ENCODE measurements at regions not wholly inside any gene's neighbourhood (a gene's known extent, or its start where the extent isn't known, plus 50 kb on each side); places are given as distances from the start of the nearest gene placed in this dataset.

DNA sequence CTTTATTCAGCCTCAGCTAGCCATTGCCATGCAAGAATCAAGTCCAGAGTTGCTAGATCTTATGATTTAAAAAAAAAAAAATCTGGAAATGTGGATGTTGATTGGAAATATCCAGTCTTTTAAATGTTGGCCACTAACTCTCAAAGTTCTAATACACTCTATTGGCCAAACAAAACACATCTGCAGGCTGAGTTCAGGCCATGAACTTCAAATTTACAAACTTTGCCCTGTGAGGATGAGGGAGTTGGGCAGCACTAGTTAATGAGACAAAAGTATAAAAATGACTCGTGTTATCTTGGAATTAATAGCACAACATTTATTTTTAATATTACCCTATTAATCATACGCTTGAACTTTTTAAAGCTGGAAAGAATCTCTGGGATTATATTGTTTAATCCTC lies 432.3 kb downstream of the PLPP3 start:
- intact Hi-C loops (cut with DNase I): no loop called here
- no peak for TF ChIP-seq POLR2A (IDR thresholded peaks at IDR 0.05)
- TF ChIP-seq, protein P1, sequence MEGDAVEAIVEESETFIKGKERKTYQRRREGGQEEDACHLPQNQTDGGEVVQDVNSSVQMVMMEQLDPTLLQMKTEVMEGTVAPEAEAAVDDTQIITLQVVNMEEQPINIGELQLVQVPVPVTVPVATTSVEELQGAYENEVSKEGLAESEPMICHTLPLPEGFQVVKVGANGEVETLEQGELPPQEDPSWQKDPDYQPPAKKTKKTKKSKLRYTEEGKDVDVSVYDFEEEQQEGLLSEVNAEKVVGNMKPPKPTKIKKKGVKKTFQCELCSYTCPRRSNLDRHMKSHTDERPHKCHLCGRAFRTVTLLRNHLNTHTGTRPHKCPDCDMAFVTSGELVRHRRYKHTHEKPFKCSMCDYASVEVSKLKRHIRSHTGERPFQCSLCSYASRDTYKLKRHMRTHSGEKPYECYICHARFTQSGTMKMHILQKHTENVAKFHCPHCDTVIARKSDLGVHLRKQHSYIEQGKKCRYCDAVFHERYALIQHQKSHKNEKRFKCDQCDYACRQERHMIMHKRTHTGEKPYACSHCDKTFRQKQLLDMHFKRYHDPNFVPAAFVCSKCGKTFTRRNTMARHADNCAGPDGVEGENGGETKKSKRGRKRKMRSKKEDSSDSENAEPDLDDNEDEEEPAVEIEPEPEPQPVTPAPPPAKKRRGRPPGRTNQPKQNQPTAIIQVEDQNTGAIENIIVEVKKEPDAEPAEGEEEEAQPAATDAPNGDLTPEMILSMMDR (IDR thresholded peaks at IDR 0.05): no peak
- no peak overlapping the region for H3K4me3 ChIP-seq

DNA sequence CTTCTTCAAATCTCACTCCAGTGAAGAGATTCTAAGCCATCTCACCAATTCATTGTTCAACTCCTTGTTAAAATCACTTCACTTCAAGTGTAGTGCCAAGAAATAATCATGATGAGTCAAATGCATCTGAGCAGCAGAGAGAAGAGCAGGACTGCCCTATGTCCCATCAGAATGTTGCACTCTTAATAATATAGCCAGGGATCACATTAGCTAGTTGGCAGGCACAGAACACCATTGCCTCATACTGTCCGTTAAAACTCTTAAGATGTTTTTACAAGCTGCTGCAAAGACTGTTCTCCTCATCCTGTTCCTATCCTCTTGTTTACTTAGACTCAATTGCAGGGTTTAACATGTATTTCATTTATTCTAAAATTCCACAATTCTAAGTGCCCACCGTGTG lies 432.9 kb downstream of the PLPP3 start:
- WGBS, 2 donors: 33 to 39% methylated on average over 2 of the region's 2 CpGs
- Histone ChIP-seq H3K27ac (peak overlapping the region in 3 of 4 donors; percentile 28 to 78 (median 28)), H3K9me3 (no peaks in the 10 kb centered on the region), H3K36me3 (no peaks in the 10 kb centered on the region), H3K4me3 (no peak overlapping the region), H3K4me1 (peaks cover 0 to 21% (median 0%) of the 10 kb centered on the region in 3 donors), H3K27me3 (no peaks in the 10 kb centered on the region)
- intact Hi-C loops (cut with DNase I): no loop called here
- DNase-seq: no peak
- TF ChIP-seq, protein P1 (IDR thresholded peaks at IDR 0.05): no peak
- TF ChIP-seq POLR2A (IDR thresholded peaks at IDR 0.05): no peak

More for the DNA sequence above, 432.3 kb downstream of the PLPP3 start:
- no peak for DNase-seq
- Histone ChIP-seq H3K9me3 (no peaks in the 10 kb centered on the region), H3K36me3 (no peaks in the 10 kb centered on the region), H3K27ac (peak overlapping the region in 3 of 4 donors; percentile 9 to 78 (median 28)), H3K27me3 (no peaks in the 10 kb centered on the region), H3K4me1 (peaks cover 0 to 21% (median 0%) of the 10 kb centered on the region in 3 donors)
- 35 to 55% methylated on average over 2 of the region's 2 CpGs for WGBS, 2 donors

DNA sequence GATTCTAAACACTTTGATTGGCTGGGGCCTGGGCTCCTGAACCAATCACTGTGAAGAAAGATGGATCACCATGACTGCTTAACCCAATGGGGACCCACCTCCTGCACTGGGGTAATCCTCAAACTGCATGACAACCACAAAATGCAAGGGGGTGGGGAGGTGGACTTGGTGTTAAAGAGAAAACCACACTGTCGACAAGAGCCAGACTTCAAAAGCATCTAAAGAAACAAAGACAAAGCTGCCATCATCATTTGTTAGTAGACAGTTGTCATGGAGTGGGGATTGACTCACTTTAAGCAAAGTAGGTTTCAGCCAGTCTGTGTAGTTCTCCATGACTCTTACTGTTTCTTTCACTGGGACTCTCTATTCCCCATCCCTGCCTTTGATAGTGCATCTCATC lies 433.8 kb downstream of the PLPP3 start:
- Histone ChIP-seq H3K27me3 (no peaks in the 10 kb centered on the region), H3K4me3 (no peak overlapping the region), H3K27ac (peak overlapping the region in 1 of 4 donors; percentile 78), H3K36me3 (no peaks in the 10 kb centered on the region), H3K4me1 (peaks cover 0 to 14% (median 0%) of the 10 kb centered on the region in 3 donors), H3K9me3 (no peaks in the 10 kb centered on the region)
- intact Hi-C loops (cut with DNase I): no loop called here
- no peak for DNase-seq
- WGBS, 2 donors: 36 to 59% methylated on average over 1 of the region's 1 CpG
- TF ChIP-seq, protein P1 (IDR thresholded peaks at IDR 0.05): no peak
- no peak for TF ChIP-seq POLR2A (IDR thresholded peaks at IDR 0.05)

DNA sequence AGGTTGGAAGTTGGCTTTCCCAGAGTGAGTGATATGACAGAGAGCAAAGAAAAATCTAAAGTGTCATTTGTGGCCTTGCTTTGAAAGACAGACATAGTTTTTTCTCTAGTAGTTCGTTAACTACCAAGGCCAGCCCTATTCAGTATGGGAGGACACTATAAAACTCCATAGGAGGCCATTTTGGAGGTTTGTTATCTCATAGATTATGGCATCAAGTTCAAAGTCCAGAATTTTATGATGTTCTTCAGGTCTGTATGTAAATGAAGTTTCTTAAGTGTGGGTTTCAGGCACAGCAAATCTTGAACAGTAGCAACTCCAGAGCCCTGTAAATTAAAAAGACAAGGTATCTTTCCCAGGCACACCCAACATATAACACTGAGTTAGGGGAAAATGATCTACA lies 437.1 kb downstream of the PLPP3 start:
- H3K27ac ChIP-seq: no peak overlapping the region
- intact Hi-C loops (cut with DNase I): no loop called here
- H3K27me3 ChIP-seq: no peaks in the 10 kb centered on the region
- no peak for DNase-seq
- peaks cover 0 to 14% (median 0%) of the 10 kb centered on the region in 3 donors for H3K4me1 ChIP-seq
- 79 to 83% methylated on average over 1 of the region's 1 CpG for WGBS, 2 donors
- no peaks in the 10 kb centered on the region for H3K9me3 ChIP-seq
- TF ChIP-seq POLR2A (IDR thresholded peaks at IDR 0.05): no peak
- TF ChIP-seq, protein P1 (IDR thresholded peaks at IDR 0.05): no peak
- no peak overlapping the region for H3K4me3 ChIP-seq
- H3K36me3 ChIP-seq: no peaks in the 10 kb centered on the region

- Histone ChIP-seq H3K27me3 (peaks cover 0 to 9% (median 0%) of the 10 kb centered on the region in 4 donors), H3K9me3 (no peaks in the 10 kb centered on the region), H3K4me3 (no peak overlapping the region), H3K36me3 (no peaks in the 10 kb centered on the region), H3K27ac (no peak overlapping the region), H3K4me1 (peaks cover 0 to 5% (median 0%) of the 10 kb centered on the region in 3 donors)
- WGBS, 2 donors: 73 to 86% methylated on average over 5 of the region's 5 CpGs
- intact Hi-C loops (cut with DNase I): no loop called here
- TF ChIP-seq, protein P1 (IDR thresholded peaks at IDR 0.05): no peak
- no peak for TF ChIP-seq POLR2A (IDR thresholded peaks at IDR 0.05)
- no peak for DNase-seq
Observed at GRCh38 chr1:56139836-56140235, 439.5 kb downstream of the PLPP3 start.
